Fibroblast of lung (primary cell): ENCODE measurements at regions not wholly inside any gene's neighbourhood (a gene's known extent, or its start where the extent isn't known, plus 50 kb on each side); places are given as distances from the start of the nearest gene placed in this dataset.

Experiments
- DNase-seq, 2 donors: peaks; one replicate each; pipeline versions ENCODE4 v3.0.0 to v3.0.0-alpha.2; 2010; ENCODE audit warnings: low read depth in 2 of 2
- H2AFZ ChIP-seq: 2 replicates; pipeline ENCODE4 v1.5.1; 2012; ENCODE audit warnings: low read length, control low read depth, inconsistent platforms
- H3K27ac ChIP-seq: 2 replicates; pipeline ENCODE4 v1.5.1; 2011; ENCODE audit warnings: low read length, control low read depth; ENCODE audit not compliant: insufficient read depth
- H3K27me3 ChIP-seq: 2 replicates; pipeline ENCODE4 v1.5.1; 2011; ENCODE audit warnings: mild to moderate bottlenecking, low read length; ENCODE audit not compliant: control insufficient read depth, insufficient read depth
- H3K36me3 ChIP-seq: 2 replicates; pipeline ENCODE4 v1.5.1; 2011; ENCODE audit warnings: low read length; ENCODE audit not compliant: control insufficient read depth, insufficient read depth
- H3K4me1 ChIP-seq: 2 replicates; pipeline ENCODE4 v1.5.1; 2011; ENCODE audit warnings: low read length; ENCODE audit not compliant: control insufficient read depth, insufficient read depth; ENCODE audit errors: extremely low read depth
- H3K4me2 ChIP-seq: 2 replicates; pipeline ENCODE4 v1.5.1; 2011; ENCODE audit warnings: low read length, control low read depth; ENCODE audit not compliant: insufficient read depth; ENCODE audit errors: extremely low read depth
- H3K4me3 ChIP-seq, 4 experiments: fragments of 200-600 bp in 1 of 4; sonication (generic) in 1 of 4; replicated peaks in 1 of 4; 2 replicates each; pipeline ENCODE4 v1.5.1; 2011 to 2016; ENCODE audit warnings: low read length in 4 of 4, low read depth in 3 of 4, mild to moderate bottlenecking in 3 of 4, control low read depth in 2 of 4, inconsistent platforms in 1 of 4, mixed read lengths in 1 of 4; ENCODE audit not compliant: insufficient read depth in 1 of 4; ENCODE audit errors: control extremely low read depth in 1 of 4
- H3K79me2 ChIP-seq: 2 replicates; pipeline ENCODE4 v1.5.1; 2012; ENCODE audit warnings: mild to moderate bottlenecking, low read length, inconsistent platforms; ENCODE audit not compliant: control insufficient read depth, insufficient read depth
- H3K9ac ChIP-seq: 2 replicates; pipeline ENCODE4 v1.5.1; 2011; ENCODE audit warnings: mild to moderate bottlenecking, low read length, control low read depth; ENCODE audit not compliant: insufficient read depth
- H3K9me3 ChIP-seq: 2 replicates; pipeline ENCODE4 v1.5.1; 2012; ENCODE audit warnings: low read depth, low read length; ENCODE audit not compliant: control insufficient read depth, insufficient read depth
- H4K20me1 ChIP-seq: 2 replicates; pipeline ENCODE4 v1.5.1; 2011; ENCODE audit warnings: low read length; ENCODE audit not compliant: control insufficient read depth, insufficient read depth; ENCODE audit errors: extremely low read depth
- CTCF ChIP-seq, 2 donors: IDR thresholded peaks in 1 of 2; conservative IDR thresholded peaks in 1 of 2; 1 replicate in 1 of 2; 2 replicates in 1 of 2; pipeline ENCODE4 v1.5.1; 2011 to 2012; ENCODE audit warnings: low read length in 2 of 2, control low read depth in 1 of 2, inconsistent platforms in 1 of 2, low read depth in 1 of 2, mild to moderate bottlenecking in 1 of 2
- EZH2 ChIP-seq: IDR thresholded peaks from 2 replicates; pipeline ENCODE4 v1.5.1; 2012; ENCODE audit warnings: low read length, control low read depth, mild to moderate bottlenecking; ENCODE audit errors: missing control alignments

GRCh38 chr17:14748036-14748710 is 447.3 kb downstream of the HS3ST3B1 start:
- H3K27ac ChIP-seq = no peak overlapping the region
- no peak for DNase-seq
- H3K4me2 ChIP-seq = no peak overlapping the region

GRCh38 chr17:14747603-14747950 is 446.7 kb downstream of the HS3ST3B1 start:
- Histone ChIP-seq H3K36me3 (no peaks in the 10 kb centered on the region), H2AFZ (no peak overlapping the region), H3K27ac (no peak overlapping the region), H3K79me2 (no peaks in the 10 kb centered on the region), H3K9ac (no peak overlapping the region), H3K4me1 (no peaks in the 10 kb centered on the region), H4K20me1 (no peaks in the 10 kb centered on the region), H3K9me3 (no peaks in the 10 kb centered on the region), H3K4me2 (no peak overlapping the region), H3K4me3 (no peak overlapping the region), H3K27me3 (no peaks in the 10 kb centered on the region)
- TF ChIP-seq EZH2 (no peak), CTCF (conservative IDR thresholded peaks at IDR 0.05 in 1 of 2, IDR thresholded peaks at IDR 0.05 in 1 of 2; ENCODE audit: low read depth in 1 of 2, low read length in 2 of 2) (no peak)
- DNase-seq = peak in 1 of 2 donors; percentile 30

More at GRCh38 chr17:14748036-14748710, 447.3 kb downstream of the HS3ST3B1 start:
- Histone ChIP-seq H3K4me3 (no peak overlapping the region), H3K27me3 (no peaks in the 10 kb centered on the region), H3K36me3 (no peaks in the 10 kb centered on the region), H3K79me2 (no peaks in the 10 kb centered on the region), H3K4me1 (no peaks in the 10 kb centered on the region), H4K20me1 (no peaks in the 10 kb centered on the region), H3K9ac (no peak overlapping the region), H3K9me3 (no peaks in the 10 kb centered on the region), H2AFZ (no peak overlapping the region)
- TF ChIP-seq CTCF (conservative IDR thresholded peaks at IDR 0.05 in 1 of 2, IDR thresholded peaks at IDR 0.05 in 1 of 2; ENCODE audit: low read depth in 1 of 2, low read length in 2 of 2) = no peak
- TF ChIP-seq EZH2 = no peak

GRCh38 chr17:14746822-14747602 is 446.1 kb downstream of the HS3ST3B1 start:
- Histone ChIP-seq H3K27me3 (no peaks in the 10 kb centered on the region), H4K20me1 (no peaks in the 10 kb centered on the region), H3K36me3 (no peaks in the 10 kb centered on the region), H3K27ac (no peak overlapping the region), H3K9me3 (no peaks in the 10 kb centered on the region), H3K4me3 (no peak overlapping the region), H3K79me2 (no peaks in the 10 kb centered on the region), H3K9ac (no peak overlapping the region), H3K4me1 (no peaks in the 10 kb centered on the region), H3K4me2 (no peak overlapping the region), H2AFZ (no peak overlapping the region)
- TF ChIP-seq CTCF (conservative IDR thresholded peaks at IDR 0.05 in 1 of 2, IDR thresholded peaks at IDR 0.05 in 1 of 2; ENCODE audit: low read depth in 1 of 2, low read length in 2 of 2) = no peak
- TF ChIP-seq EZH2 = no peak
- DNase-seq = no peak
